Left colon (tissue), 2 donors: ENCODE measurements at regions not wholly inside any gene's neighbourhood (a gene's known extent, or its start where the extent isn't known, plus 50 kb on each side); places are given as distances from the start of the nearest gene placed in this dataset.
"Not testable (repeated sequence)": the region's sequence is repeated elsewhere in the genome, so short reads cannot be mapped to it uniquely, and the experiment has no call there.

ENCODE experiments used
- ATAC-seq: fragments of 200-7000 bp; cut with Tn5 transposase; one replicate; pipeline ENCODE4 v1.9.1; 2020; ENCODE audit warnings: mild to moderate bottlenecking, moderate library complexity
- DNase-seq, 2 donors: peaks; one replicate each; pipeline ENCODE4 v3.0.0-alpha.2; 2020
- intact Hi-C, 2 donors: fragments of 100-400 bp; cut with DNase I in 1 of 2; cut with micrococcal nuclease in 1 of 2; formaldehyde crosslinking; loops; one replicate each; pipeline versions ENCODE4 v1.11.2 to v1.14.0; 2022; cut with DNase I, micrococcal nuclease
- donor health status: DM: no; HTN: no; CAD: no.
- donor health status: DM: yes; HTN: yes; CAD: no.

DNA sequence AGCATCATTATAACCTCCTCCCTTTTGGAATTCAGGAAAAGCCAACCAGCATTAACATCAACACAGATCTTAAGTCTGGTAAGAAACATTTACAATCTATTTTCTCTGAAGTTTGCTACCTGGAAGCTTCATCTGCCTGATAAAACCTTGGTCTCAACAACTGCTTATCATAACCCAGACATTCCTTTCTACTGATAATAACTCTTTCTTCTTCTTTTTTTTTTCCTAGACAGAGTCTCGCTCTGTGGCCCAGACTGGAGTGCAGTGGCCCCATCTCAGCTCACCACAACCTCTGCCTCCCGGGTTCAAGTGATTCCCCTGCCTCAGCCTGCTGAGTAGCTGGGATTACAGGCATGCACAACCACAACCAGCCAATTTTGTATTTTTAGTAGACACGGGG lies 534.6 kb downstream of the KCNJ18 start:
- DNase-seq, intact Hi-C loops: not testable (repeated sequence)

DNA sequence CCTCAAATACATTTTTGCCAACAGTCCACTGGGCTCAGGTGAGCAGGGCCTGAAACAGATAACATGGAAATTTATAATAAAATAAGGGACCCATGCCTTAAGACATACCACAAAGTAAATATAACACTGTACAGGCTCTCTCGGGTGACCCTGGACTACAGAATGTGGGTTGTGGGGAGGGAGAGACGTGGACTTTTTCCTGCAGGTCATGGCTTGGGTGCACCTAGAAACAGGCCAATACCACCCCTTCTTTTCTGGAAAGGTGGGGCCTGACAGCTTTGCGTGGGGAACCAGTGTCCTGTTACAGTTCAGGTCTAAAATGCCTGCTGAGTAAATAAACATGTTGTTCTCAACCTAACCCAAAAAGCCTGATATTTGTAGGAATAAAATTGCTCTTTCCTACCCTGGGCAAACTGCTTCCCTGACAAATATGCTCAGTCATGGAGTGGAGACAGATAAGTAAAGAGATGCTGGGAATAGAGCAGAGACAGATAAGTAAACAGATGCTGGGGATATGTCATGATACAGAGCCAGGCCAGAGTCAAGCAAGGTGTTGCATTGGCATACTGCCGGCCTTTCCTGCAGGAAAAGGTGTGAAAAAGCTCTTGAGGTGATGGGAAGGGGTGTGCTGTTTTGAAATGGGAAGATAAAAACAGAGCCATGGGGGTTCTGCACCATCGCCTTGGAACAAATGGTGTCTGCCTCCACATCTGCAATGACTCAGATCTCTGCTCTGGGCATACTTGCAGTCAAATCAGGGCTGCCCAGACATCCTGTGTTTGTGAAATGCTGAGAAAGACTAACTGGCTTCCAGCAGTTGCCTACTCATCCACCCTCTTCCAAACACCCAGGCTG lies 535.6 kb downstream of the KCNJ18 start:
- ATAC-seq, result not testable (repeated sequence)

More for the DNA sequence above, 534.6 kb downstream of the KCNJ18 start:
- ATAC-seq, result not testable (repeated sequence)

GRCh38 chr17:22229821-22230220 lies 537.5 kb downstream of the KCNJ18 start:
- DNase-seq, intact Hi-C loops, ATAC-seq: not testable (repeated sequence)

More for the DNA sequence above, 535.6 kb downstream of the KCNJ18 start:
- intact Hi-C loops, DNase-seq: not testable (repeated sequence)

GRCh38 chr17:22233382-22233781 lies 541.1 kb downstream of the KCNJ18 start:
- no peak for DNase-seq
- intact Hi-C loops, result no loop called here
- ATAC-seq, result no peak

DNA sequence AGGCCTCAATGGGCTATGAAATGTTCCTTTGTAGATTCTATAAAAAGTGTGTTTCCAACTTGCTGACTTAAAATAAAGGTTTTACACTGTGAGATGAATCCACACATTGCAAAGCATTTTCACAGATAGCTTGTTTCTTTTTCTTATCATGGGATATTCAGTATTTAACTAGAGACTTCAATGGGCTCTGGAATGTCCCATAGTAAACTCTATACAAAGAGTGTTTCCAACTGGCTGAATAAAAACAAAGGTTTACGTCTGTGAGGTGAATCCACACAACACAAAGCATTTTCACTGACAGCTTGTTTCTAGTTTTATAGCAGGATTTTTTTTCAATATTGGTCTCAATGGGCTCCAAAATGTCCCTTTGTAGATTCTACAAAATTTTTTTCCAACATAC lies 550.1 kb downstream of the KCNJ18 start:
- intact Hi-C loops, result no loop called here
- no peak for ATAC-seq
- no peak for DNase-seq

DNA sequence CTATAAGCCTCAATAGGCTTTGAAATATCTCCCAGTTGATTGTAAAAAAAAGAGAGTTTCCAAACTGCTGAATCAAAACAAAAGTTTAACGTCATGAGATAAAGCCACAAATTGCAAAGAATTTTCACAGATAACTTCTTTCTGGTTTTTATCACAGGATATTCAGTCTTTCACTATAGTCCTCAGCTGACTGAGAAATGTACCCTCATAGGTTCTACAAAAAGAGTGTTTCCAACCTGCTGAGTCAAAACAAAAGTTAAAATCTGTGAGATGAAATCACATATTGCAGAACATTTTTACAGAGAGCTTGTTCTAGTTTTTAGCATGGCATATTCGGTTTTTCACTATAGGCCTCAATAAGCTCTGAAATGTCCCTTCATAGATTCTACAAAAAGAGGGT lies 559.2 kb downstream of the KCNJ18 start:
- ATAC-seq (no peak), DNase-seq (no peak)
- intact Hi-C loops, result no loop called here

DNA sequence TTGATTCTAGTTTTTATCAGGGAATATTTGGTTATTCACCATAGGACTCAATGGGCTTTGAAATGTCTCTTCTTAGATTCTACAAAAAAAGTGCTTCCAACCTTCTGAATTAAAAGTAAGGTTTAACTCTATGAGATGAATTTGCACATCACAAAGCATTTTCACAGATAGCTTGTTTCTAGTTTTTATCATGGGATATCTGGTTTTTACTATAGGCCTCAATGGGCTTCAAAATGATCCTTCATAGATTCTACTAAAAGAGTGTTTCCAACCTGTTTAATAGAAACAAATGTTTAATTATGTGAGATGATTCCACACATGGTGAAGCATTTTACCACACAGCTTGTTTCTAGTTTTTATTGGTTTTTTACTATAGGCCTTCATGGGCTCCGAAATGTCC lies 560.7 kb downstream of the KCNJ18 start:
- intact Hi-C loops, result no loop called here

DNA sequence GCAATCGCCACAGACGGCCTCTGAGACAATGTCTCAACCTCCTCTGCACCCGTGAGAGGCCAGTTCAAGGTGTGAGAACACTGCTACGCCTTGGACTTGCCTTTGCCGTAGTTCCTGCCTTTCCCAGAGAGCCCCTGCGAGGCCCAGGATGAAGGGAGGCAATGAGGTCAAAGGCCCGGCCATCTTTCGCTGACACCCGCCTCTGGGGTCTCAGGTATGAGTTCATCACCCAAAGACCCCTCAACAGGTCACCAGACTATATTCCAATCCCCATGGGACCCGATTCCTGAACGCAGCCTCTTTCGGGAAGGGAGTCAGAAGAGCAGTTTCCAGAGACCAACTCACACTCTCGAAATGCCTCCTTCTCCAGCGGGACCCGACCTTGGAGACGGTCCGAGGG lies 573.5 kb downstream of the KCNJ18 start:
- no peak for DNase-seq
- no peak for ATAC-seq
- intact Hi-C loops, result no loop called here

More for the DNA sequence above, 560.7 kb downstream of the KCNJ18 start:
- ATAC-seq (no peak), DNase-seq (no peak)

- intact Hi-C loops, result no loop called here
- ATAC-seq, result no peak
- DNase-seq, result no peak
These were observed 573.9 kb downstream of the KCNJ18 start for GRCh38 chr17:22266231-22266630.

- intact Hi-C loops, result no loop called here
- ATAC-seq, result no peak
- no peak for DNase-seq
These were observed 574.7 kb downstream of the KCNJ18 start for GRCh38 chr17:22267019-22267418.

- ATAC-seq, result no peak
- no peak for DNase-seq
- intact Hi-C loops, result no loop called here
These were observed 576.0 kb downstream of the KCNJ18 start for GRCh38 chr17:22268214-22268911.

DNA sequence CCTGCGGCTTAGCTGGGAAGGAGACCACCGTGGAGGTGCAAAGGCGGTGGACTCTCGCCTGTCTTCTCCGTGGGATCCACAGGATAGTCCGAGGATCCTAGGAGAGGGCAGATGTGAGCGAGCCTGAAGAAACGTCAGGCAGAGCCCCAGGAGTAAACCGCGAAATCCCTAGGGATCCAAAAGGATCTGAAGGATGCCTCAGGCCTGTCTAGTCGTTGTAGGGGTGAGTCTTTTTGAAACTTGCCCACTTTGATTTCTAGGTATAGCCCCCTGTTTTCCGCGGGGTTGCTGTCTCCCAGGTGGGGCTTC lies 576.5 kb downstream of the KCNJ18 start:
- ATAC-seq (no peak), DNase-seq (no peak)
- intact Hi-C loops, result no loop called here

DNA sequence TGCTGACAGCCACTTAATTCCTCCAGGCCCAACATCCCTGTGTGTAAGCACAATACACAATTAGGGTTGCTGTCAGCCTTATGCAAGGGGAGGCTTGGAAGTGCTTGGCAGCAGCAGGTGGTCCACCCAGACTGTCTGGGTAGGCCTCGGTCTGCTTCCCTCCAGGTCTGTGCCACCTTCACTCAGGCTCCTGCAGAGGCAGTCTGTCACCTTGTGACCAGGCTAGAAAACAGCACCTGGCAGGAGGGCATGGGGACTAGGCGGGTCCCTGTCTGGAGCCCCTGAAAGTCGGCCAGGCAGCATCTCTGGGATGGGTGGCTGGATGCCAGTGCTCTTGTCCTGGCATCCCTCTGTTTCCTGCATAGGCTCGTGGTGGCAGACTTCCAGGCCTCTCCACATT lies 578.1 kb downstream of the KCNJ18 start:
- ATAC-seq, result no peak
- no peak for DNase-seq
- intact Hi-C loops, result no loop called here

- intact Hi-C loops, DNase-seq, ATAC-seq: not testable (repeated sequence)
These were observed 578.5 kb downstream of the KCNJ18 start for GRCh38 chr17:22270809-22271208.

- no peak for DNase-seq
- intact Hi-C loops, result no loop called here
- ATAC-seq, result no peak
These were observed 580.2 kb downstream of the KCNJ18 start for GRCh38 chr17:22272363-22273146.

GRCh38 chr17:22273308-22273707 lies 581.0 kb downstream of the KCNJ18 start:
- no peak for DNase-seq
- intact Hi-C loops, result no loop called here
- ATAC-seq, result no peak

DNA sequence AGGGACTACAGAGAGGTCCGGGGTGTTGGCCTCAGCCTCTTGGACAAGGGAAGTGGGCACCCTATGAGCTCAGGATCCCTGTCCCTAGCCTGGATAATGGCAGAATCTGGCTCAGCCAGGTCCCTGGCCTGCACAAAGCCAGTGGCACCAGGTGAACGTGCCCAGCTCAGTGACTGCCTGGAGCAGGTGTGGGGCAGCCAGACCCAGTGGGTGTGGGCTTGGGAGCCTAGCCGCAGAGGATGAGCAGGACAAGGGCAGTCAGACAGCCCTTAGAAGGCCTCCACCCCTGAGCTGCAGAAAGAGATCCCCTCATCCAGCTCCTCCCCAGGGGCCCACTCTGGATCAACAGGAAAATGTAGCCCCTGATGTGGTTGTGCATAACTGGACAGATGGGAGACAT lies 585.3 kb downstream of the KCNJ18 start:
- intact Hi-C loops, result no loop called here
- no peak for DNase-seq
- ATAC-seq, result no peak

DNA sequence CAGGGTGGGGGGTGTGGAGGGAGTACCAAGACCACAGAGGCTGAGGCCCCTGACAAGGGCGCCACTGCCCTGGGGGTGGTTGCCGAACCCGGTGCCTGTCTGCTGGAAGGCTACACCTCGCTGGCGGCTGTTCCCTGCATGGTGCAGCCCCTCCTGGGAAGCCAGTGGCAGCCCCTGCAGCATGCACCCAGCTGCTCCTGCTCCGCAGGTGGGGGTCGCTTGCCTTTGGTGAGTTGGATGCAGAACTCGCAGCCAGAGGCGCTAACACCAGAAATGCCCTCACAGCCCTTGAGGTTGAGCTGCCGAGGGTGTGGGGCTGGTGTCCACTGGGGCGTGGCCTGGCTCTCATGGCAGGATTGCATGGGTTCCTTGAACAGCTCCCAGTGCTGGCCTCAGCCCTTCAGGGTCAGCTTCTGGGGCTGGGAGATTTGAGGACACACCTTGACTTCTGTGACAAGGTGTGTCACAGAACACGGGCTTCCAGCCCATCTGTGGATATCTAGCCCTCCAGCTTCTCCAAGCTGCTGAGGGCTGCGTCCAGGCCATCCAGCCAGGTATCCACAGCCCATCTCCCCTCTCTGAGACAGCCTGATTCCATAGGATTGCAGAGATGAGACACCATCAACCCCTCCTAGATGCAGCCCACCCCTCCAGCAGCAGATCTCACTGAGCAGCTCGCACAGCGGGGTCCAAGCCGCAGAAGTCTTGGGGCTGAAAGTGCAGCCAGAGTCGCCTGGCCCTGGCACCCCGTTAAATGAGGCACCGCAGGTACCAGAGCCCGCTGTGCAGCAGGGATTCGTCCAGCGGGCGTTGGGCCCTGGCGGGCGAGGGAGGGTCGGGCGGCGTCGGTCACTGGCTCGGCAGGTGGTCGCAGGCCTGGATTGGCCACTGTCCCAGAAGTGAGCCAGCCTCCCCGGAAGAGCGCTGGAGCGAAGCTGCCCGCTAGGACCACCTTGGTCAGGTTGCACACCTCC lies 586.3 kb downstream of the KCNJ18 start:
- DNase-seq (peak in 1 of 2 donors; percentile 8), ATAC-seq (no peak)
- intact Hi-C loops, result no loop called here
